HG03354 (cell line): ENCODE measurements at regions not wholly inside any gene's neighbourhood (a gene's known extent, or its start where the extent isn't known, plus 50 kb on each side); places are given as distances from the start of the nearest gene placed in this dataset.

Source experiments
- ATAC-seq: cut with Tn5 transposase; IDR thresholded peaks from one replicate; pipeline ENCODE4 v1.9.1; 2021; ENCODE audit warnings: mild to moderate bottlenecking; ENCODE audit not compliant: unreplicated experiment, poor library complexity, severe bottlenecking

DNA sequence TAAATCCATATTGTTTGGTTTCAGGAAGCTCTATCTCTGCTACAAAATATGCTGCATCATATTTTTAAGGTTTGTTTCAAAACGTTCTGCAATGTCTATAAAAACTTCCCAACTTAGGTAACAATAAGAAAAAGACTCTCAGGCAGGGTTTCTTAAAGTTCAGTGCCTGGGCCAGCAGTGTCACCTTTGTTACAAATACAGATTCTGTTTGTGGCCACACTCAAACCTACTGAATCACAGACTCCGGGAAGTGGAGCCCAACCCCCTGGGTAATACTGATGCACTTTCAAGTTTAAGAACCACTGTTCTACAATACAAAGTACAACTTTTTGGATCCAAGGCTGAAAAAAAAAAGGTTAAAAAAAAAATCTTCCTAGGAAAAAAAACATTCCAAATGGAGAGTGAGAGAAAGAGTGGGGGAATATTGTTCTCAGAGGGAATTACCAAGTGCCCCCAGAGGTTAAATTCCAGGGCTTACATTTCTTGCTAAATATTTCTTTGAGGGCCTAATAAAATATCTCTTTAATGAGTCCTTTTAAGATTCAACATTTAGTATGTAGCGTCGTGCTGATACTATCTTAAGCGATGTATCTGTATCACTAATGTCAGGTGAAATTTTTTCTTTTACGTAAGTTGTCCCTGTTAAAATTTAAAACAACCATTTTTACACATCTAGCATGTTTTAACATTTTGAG is 476.7 kb downstream of the TXNL1 start:
- no peak for ATAC-seq

- ATAC-seq = no peak
Observed at GRCh38 chr18:56158676-56159075, 479.7 kb downstream of the TXNL1 start.

DNA sequence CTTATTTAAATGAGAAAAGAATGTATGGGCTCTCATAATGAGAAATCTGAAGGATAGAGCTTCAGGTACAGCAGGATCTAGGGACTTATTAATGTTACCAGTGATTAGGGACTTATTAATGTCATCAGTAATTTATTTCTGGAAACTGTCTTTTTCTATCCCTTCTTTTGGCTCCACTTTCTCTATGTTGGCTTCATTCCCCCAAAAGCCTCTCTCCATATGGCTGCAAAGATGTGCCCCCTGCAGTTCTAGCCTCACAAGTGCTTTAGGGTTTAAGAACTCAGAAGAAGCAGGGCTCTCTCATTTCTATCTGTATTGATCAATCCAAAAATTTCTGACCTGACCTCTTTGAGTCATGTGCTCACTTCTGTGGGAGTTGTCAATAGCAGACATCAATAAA is 480.9 kb downstream of the TXNL1 start:
- ATAC-seq = no peak

DNA sequence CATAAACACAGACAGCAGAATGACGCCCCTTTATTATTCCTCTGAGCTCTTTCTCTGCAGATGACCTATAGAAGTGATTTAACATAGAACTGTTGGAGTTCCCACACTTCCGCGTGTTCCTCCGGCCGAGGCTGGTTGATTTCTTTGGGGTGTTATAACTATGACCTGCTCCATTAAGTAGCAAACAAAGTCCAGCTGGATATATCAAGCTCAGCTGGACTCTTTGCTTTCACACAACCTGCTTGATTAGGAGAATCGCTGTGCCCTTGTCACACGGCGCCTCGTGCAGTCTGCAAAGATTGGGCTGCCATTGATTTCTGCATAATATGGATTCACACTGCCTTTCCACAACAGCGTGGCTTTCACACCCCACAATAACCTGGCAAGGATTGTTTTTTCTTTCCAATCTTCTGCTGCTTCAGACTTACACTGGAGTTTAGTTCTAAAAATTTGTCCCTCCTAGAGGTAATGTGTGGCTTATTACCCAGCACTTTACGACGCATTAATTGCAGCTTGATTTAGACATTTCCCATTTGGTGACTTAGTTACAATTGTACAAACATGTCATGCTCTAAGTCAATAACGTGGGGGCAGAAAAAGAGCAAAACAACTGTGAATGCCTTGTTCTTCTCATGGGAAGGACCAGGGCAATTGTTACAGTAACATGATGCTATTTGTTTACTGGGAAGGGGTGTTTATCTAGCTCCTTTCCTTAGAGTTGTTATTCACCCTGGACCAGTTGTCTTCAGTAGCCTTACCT is 485.7 kb downstream of the TXNL1 start:
- ATAC-seq = no peak

GRCh38 chr18:56148373-56148772 is 490.0 kb downstream of the TXNL1 start:
- no peak for ATAC-seq

DNA sequence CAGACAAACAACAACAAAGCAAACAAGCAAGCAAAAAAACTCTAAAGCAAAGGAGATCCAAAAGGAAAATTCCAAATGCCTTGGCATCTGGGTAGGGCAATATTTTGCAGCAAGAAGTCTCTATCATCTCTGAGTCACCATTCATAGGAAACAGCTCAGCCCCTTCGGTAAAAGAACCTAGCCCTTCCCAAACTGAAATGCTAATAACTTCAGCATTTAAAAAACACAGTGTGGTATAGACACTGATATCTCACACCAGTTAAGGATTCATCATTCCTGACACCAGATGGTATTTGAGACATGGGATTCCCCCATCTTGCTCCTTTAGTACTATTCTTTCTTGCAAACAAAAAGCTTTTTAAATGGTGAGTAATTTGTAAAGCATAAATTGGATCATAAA is 491.8 kb downstream of the TXNL1 start:
- ATAC-seq = no peak

DNA sequence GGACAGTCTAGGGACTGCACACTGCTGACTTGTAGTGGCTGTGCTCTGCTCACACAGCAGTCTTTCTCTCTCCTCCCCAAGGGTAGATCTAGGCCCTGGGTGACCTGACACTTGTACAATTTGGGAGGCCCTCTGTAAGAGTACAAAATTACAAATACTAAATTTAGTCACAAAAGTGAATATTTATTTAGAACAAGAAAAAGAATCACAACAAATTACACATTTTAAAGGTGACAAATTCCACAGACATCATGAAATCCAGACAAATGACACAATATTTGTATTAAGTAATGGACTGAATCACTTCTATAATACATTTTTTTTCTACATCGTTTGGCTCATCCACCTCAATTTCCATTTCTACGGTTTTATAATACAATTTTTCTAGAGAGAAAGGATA is 496.4 kb downstream of the TXNL1 start:
- no peak for ATAC-seq

DNA sequence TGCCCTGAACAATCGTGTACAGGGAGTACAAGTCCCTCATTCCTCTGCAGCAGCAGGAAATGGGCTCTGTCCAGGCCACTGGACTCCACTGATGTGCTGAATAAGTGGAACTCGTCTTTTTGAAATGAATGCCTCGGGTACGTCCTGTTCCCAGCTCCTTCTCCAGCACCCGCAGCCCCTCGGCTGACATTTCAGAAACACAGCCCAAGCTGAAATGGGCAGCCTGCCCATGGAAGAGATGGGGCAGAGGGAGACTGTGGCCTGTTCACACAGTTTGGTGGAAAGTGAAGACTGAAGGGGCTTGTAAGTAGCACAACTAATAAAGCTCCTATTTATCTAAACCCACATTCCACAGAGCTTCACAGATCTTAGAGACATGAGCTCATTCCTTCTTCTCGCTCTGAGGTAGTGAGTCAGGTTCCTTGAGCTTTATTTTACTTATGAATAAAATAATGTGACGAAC is 498.6 kb downstream of the TXNL1 start:
- ATAC-seq = no peak

- no peak for ATAC-seq
Observed at GRCh38 chr18:56139372-56139771, 499.0 kb downstream of the TXNL1 start.

DNA sequence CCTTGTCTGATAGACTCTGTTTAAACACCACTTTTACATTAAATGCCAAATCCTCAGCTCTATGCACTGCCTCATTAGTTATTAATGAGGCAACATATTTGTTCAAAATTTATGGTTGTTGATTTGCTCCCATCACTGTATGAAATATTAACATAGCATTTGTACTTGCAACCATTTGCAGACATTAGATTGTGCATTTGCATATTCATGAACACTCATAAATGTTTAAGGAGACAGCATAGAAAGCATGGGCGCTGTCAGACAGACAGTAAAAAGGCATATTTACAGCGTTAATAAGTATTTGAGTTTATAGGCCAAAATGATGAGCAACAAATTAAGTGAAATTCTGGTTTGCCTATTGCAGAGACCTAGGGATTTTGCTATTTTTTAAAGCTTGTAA is 502.3 kb downstream of the TXNL1 start:
- ATAC-seq = no peak

DNA sequence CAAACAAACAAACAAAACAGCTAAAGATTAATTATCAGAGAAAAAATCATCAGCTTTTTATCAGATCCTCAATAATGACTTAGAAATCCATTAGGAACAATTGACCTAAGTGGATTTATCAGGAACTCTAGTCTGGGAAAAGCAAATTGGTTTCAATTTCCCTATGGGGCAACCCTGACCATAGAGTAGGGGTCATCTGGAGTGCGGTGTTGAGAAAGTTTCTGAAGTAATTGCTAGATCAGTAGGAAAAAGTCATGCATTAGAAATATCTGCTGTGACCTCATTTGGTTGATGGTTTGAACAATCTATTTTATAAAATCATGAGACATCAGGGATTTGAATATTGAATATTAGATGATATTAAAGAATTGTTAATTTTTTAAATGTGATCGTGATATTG is 507.9 kb downstream of the TXNL1 start:
- no peak for ATAC-seq

DNA sequence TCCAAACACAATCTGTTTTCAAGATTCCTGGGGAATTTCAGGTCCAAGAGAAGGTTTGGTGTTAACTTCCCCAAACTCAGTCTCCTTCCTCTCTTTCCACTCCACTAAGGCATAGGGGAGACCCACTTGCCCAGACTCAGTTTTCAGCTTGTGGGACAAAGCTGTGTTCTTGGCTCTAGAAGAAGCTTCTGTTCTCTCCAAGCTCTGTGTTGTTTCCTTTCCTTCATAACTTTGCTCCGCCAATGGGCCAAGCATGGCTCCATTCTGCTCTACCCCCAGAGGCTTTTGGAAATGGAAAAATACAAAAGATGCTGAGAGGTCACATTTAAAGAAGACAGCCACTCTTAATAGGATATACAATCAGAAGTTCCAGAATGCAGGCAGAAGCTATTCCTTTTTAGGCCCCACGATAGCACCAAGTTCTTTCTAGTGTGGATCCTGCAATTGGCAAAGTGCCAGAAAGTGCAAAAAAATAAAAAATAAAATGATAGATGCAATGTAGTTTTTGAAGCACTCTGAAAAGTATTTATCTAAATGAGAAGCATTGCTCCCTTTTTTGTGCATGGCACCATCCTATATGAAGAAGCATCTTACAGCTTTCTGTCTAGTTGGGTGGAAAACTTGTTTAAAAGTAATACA is 510.1 kb downstream of the TXNL1 start:
- ATAC-seq = no peak

DNA sequence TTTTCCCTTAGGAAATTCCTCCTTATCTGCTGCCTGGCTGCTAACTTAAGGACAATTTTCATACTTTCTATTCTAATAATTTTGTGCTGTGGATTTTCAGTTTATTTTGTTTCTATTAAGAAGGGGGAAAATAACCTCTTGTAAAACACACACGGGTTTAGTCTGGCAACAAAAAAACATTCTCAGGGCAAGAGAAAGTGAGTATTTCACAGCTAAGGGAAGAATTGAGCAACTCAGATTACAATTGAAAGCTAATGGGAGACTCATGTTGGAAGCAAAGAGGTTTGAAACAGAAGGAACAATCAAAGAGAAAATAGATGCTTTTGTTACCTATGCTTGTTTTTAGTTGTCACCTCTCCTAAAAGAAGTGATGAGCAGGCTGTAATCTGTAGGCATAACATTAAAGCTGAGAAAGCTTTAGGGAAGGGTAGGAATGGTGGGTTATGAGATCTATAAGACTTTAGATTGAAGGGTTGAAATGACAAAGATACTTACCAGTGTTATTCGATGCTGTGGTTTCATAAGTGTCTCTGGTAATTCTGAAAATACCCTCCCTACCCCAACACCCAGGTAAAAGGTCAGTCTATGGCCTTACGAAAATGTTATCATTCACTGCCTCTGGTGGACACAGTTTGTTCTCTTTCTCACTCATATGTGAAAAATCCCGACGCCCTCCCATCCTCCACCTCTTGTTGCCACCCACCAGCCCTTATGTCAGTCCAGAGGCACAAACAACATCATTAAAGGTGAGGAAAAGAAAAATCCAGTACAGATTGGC is 510.9 kb downstream of the TXNL1 start:
- ATAC-seq = no peak

- ATAC-seq = no peak
Observed at GRCh38 chr18:56124186-56124585, 514.2 kb downstream of the TXNL1 start.

DNA sequence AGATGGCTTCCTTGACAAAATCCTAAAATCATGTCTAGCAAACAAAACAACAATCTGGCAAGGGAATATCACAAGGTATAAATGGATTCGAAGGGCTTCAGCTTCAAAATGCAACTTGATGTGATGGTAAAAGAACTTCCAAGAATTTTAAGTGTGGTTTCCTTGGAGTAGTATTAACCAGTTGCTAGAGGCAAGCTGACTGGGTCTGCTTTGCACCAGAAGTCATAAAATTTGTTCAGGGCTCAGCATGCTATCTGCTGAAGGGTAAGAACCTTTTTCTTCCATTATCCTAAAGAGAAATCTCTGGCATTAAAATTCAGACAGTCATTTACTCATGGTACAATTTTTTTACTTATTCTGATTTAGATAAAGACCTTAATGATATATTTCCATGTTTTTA is 516.7 kb downstream of the TXNL1 start:
- ATAC-seq = no peak

- no peak for ATAC-seq
Observed at GRCh38 chr18:56120782-56121181, 517.6 kb downstream of the TXNL1 start.

GRCh38 chr18:56119681-56120080 is 518.7 kb downstream of the TXNL1 start:
- ATAC-seq = no peak

DNA sequence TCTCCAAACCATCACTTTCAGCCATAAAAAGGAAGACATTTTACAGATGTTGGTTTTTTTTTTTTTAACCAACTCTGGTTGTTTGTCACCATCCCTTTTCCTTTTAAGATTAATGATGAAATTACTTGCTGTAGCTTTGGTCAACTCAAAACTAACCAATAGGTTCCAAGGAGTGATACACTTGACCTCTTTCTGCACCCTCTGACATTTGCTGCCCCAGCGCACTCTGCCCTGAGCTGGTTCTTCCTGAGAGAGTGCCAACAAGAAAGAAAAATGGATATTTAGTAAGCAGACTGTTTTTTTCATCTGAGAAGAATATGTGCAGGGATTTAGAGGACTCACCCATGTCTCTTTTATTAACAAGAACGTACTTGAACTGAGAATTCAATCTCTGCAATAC is 520.0 kb downstream of the TXNL1 start:
- ATAC-seq = no peak

DNA sequence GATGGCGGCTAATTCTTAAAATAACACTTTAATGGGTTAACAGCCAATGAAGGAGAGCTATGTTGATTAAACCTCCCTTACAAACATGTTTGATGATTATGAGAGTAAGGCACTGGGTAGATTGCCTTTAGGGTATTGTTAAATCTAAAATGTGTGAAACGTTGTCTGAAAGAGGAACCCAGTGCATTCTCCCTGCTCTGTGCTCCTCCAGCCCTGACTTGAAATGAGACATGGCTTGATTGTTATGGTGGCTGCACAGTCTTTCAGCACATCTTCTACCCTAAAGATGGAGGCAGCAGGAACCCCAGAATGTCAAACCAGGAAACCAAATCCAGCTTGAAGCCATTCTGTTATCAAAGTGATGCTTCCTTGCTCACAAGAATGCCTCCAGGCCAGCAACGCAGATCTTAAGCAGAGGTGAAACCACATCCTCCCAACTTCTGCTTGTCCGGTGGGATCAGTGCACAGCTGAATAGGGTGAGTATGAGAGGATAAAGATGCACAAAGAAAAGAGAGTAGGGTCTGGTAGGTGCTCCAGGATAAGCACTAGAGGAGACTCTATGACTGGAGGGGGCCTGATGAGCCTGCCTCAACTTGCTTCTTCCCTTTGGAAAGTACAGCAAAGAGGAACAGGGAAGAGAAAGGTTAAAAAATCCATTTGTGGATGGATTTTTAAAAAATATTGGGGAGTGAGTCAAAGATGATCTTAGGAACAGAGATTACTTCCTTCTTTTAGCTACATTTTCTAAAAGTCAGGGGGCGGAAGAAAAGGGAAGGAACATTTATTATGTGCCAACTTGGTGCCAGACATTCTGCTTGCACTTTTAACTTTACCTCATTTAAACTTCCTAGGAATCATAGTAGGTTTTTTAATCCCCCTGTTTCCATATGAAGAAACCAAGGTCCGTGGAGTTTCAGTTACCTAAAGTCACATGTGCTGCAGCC is 523.0 kb downstream of the TXNL1 start:
- ATAC-seq = no peak
